ENCODE measurements at regions not wholly inside any gene's neighbourhood (a gene's known extent, or its start where the extent isn't known, plus 50 kb on each side); places are given as distances from the start of the nearest gene placed in this dataset.

DNA sequence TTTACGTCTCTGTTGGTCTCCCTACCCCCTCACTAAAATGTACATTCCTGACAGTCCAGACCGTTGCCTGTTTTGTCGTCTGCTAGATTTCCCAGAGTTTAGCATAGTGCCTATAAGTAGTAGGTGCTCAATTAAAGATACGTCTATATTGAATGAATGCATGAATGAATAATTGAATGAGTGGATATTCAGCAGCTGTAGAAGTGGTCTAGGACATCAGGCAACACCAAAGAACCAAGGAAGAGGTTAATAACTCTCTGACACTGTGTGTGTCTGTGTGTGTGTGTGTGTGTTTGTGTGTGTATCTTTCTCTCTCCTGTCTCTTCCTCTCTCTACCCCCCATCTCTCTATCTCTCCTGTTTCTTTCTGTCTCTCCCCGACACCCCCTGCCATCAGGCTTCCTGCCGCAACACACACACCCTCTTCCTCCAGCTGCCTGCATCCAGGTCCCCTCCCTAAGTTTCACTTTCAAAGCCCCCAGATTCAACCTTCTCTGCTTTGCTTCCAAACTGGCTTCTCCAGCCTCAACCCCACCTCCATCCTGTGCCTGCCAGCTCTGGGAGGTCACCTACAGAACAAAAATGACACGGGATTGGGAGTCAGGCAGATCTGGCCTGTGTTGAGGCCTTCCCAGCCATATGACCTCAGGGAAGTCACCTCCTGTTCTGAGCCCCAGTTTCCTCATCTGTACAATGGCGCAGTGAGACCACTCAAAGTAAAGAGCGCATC lies 119.9 kb upstream of the NCOR2 start:
- Histone ChIP-seq H3K4me1 (ENCODE audit: insufficient read depth) (peaks cover 36% of the 10 kb centered on the region), H3K9me2 (replicated peaks; ENCODE audit: insufficient read depth) (no peaks in the 10 kb centered on the region), H3K9me3 (ENCODE audit: low read depth) (no peaks in the 10 kb centered on the region), H3K4me2 (no peak overlapping the region), H3K36me3 (replicated peaks; ENCODE audit: insufficient read depth, low read depth) (no peaks in the 10 kb centered on the region), H4K20me1 (ENCODE audit: insufficient read depth, poor library complexity, severe bottlenecking) (no peaks in the 10 kb centered on the region), H3K27me3 (no peaks in the 10 kb centered on the region), H3K27ac (peak overlapping the region; percentile 10), H3K4me3 (no peak overlapping the region), H2AFZ (no peak overlapping the region), H3K79me2 (no peaks in the 10 kb centered on the region)
- no peak for TF ChIP-seq EZH2 (IDR thresholded peaks at IDR 0.05; ENCODE audit: borderline replicate concordance)
- TF ChIP-seq, protein P1, sequence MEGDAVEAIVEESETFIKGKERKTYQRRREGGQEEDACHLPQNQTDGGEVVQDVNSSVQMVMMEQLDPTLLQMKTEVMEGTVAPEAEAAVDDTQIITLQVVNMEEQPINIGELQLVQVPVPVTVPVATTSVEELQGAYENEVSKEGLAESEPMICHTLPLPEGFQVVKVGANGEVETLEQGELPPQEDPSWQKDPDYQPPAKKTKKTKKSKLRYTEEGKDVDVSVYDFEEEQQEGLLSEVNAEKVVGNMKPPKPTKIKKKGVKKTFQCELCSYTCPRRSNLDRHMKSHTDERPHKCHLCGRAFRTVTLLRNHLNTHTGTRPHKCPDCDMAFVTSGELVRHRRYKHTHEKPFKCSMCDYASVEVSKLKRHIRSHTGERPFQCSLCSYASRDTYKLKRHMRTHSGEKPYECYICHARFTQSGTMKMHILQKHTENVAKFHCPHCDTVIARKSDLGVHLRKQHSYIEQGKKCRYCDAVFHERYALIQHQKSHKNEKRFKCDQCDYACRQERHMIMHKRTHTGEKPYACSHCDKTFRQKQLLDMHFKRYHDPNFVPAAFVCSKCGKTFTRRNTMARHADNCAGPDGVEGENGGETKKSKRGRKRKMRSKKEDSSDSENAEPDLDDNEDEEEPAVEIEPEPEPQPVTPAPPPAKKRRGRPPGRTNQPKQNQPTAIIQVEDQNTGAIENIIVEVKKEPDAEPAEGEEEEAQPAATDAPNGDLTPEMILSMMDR (IDR thresholded peaks at IDR 0.05; ENCODE audit: poor library complexity): no peak
- 76% methylated on average over 8 of the region's 9 CpGs for WGBS (ENCODE audit: low lambda C conversion rate, missing lambda C conversion rate)
- DNase-seq (ENCODE audit: low spot score): no peak

DNA sequence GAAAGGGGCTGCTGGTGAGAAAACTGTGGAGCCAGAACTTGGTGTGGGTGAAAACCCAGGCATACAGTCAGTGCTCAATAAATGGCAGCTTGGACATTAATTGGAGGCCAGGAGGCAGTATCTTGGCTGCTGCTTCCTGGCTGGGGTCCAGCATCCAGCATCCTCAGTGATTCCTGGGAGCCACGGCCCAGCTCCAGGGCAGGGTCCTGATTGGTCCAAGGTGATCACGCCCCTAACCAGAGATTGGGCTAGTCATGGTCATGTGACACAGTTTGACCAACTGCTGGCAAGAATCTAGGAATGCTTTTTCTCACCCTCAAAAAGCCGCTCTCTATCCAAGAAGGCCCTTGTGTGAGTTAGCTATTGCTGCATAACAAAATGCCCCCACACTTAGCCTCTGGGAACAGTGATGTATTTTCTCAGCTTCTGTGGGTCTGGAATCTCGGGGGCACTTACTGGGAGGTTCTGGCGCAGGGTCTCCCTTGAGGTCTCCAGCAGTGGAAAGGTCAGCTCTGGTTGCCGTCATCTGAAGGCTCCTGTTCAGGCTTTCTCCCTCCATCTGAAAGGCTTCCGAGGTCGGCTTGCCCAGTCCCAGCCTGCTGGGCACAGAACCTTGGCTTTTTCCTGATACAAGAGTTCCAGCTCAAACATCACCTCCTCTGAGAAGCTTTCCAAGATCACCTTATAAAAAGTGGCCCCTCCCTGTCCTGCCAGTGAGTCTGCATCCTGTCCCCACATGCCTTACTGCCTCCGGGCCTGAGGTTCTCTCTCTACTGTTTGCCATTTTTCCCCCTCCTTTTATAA lies 119.2 kb upstream of the NCOR2 start:
- peak overlapping the region; percentile 21 for H3K27ac ChIP-seq
- H4K20me1 ChIP-seq (ENCODE audit: insufficient read depth, poor library complexity, severe bottlenecking): no peaks in the 10 kb centered on the region
- no peaks in the 10 kb centered on the region for H3K9me3 ChIP-seq (ENCODE audit: low read depth)
- no peak overlapping the region for H3K4me3 ChIP-seq
- H3K9me2 ChIP-seq (replicated peaks; ENCODE audit: insufficient read depth): no peaks in the 10 kb centered on the region
- DNase-seq (ENCODE audit: low spot score): no peak
- no peaks in the 10 kb centered on the region for H3K27me3 ChIP-seq
- no peak overlapping the region for H2AFZ ChIP-seq
- H3K79me2 ChIP-seq: no peaks in the 10 kb centered on the region
- no peak overlapping the region for H3K4me2 ChIP-seq
- 93% methylated on average over 9 of the region's 9 CpGs for WGBS (ENCODE audit: low lambda C conversion rate, missing lambda C conversion rate)
- TF ChIP-seq EZH2 (IDR thresholded peaks at IDR 0.05; ENCODE audit: borderline replicate concordance) (no peak), EZH2phosphoT487 (IDR thresholded peaks at IDR 0.05; ENCODE audit: low read depth, severe bottlenecking, unreplicated experiment) (no peak)
- TF ChIP-seq, protein P1 (IDR thresholded peaks at IDR 0.05; ENCODE audit: poor library complexity): no peak
- H3K36me3 ChIP-seq (replicated peaks; ENCODE audit: insufficient read depth, low read depth): no peaks in the 10 kb centered on the region
- H3K4me1 ChIP-seq (ENCODE audit: insufficient read depth): peaks cover 44% of the 10 kb centered on the region

DNA sequence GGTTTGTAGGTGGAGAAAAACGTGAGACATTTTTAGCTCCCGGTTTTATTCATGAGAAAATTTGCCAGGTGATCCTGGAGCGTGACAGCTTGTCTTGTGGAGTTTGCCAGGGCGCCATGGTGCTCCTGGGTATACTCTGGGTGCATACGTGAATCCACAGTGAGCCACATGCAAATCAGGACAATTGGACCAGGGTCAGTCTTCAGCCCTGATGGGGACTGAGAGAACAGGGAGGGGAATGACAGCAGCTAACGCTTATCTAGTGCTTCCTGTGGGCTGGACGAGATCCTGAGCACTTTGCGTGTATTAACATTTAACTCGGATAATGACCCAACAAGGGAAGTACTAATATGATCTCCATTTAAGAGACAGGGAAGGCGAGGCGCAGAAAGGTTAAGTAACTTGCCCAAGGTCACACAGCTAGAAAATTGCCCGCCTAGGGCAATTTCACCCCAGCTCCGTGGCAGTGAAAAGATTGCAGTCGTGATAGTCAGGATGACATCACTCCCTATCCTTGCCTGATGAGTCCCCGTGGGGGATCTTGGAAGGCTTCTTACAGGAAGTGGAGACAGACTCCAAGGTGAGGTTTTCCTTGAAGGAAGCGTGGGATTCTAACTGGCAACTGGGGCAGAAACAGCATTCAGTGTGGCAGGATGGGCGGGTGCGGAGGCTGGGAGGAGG lies 118.4 kb upstream of the NCOR2 start:
- H3K36me3 ChIP-seq (replicated peaks; ENCODE audit: insufficient read depth, low read depth): no peaks in the 10 kb centered on the region
- H3K4me3 ChIP-seq: no peak overlapping the region
- peak overlapping the region; percentile 69 for H3K27ac ChIP-seq
- no peak overlapping the region for H2AFZ ChIP-seq
- H3K4me2 ChIP-seq: peak overlapping the region; percentile 66
- WGBS (ENCODE audit: low lambda C conversion rate, missing lambda C conversion rate): 61% methylated on average over 18 of the region's 18 CpGs
- no peaks in the 10 kb centered on the region for H3K9me2 ChIP-seq (replicated peaks; ENCODE audit: insufficient read depth)
- TF ChIP-seq, protein P1 (IDR thresholded peaks at IDR 0.05; ENCODE audit: poor library complexity): no peak
- TF ChIP-seq EZH2 (IDR thresholded peaks at IDR 0.05; ENCODE audit: borderline replicate concordance) (no peak), EZH2phosphoT487 (IDR thresholded peaks at IDR 0.05; ENCODE audit: low read depth, severe bottlenecking, unreplicated experiment) (no peak)
- no peaks in the 10 kb centered on the region for H3K9me3 ChIP-seq (ENCODE audit: low read depth)
- no peaks in the 10 kb centered on the region for H3K79me2 ChIP-seq
- peaks cover 45% of the 10 kb centered on the region for H3K4me1 ChIP-seq (ENCODE audit: insufficient read depth)
- H3K27me3 ChIP-seq: no peaks in the 10 kb centered on the region
- DNase-seq (ENCODE audit: low spot score): no peak
- H4K20me1 ChIP-seq (ENCODE audit: insufficient read depth, poor library complexity, severe bottlenecking): no peaks in the 10 kb centered on the region

Measured in hepatocyte (in vitro differentiated cells).